H9 (cell line): ENCODE measurements at regions not wholly inside any gene's neighbourhood (a gene's known extent, or its start where the extent isn't known, plus 50 kb on each side); places are given as distances from the start of the nearest gene placed in this dataset.

ENCODE experiments used
- DNase-seq: peaks from one replicate; pipeline ENCODE4 v3.0.0-alpha.2; 2017
- H2AFZ ChIP-seq: one replicate; pipeline ENCODE4 v1.6.1; 2013; ENCODE audit warnings: mild to moderate bottlenecking, low read length, control low read depth, moderate library complexity
- H2AK5ac ChIP-seq: 2 replicates; pipeline ENCODE4 v1.6.1; 2013; ENCODE audit warnings: low read length, control low read depth, mixed read lengths; ENCODE audit not compliant: insufficient read length
- H2BK120ac ChIP-seq: one replicate; pipeline ENCODE4 v1.6.1; 2013; ENCODE audit warnings: low read depth, mild to moderate bottlenecking, low read length, control low read depth, inconsistent platforms; ENCODE audit not compliant: poor library complexity, severe bottlenecking
- H2BK12ac ChIP-seq: 2 replicates; pipeline ENCODE4 v1.6.1; 2013; ENCODE audit warnings: low read length, control low read depth, mixed read lengths, low read depth; ENCODE audit not compliant: insufficient read length
- H2BK15ac ChIP-seq: 2 replicates; pipeline ENCODE4 v1.6.1; 2013; ENCODE audit warnings: low read depth, low read length, control low read depth
- H2BK20ac ChIP-seq: one replicate; pipeline ENCODE4 v1.6.1; 2013; ENCODE audit warnings: low read depth, mild to moderate bottlenecking, low read length, control low read depth, inconsistent platforms; ENCODE audit not compliant: poor library complexity, severe bottlenecking
- H2BK5ac ChIP-seq: 2 replicates; pipeline ENCODE4 v1.6.1; 2013; ENCODE audit warnings: low read length, control low read depth, mixed read lengths; ENCODE audit not compliant: insufficient read length
- H3K14ac ChIP-seq: 2 replicates; pipeline ENCODE4 v1.6.1; 2013; ENCODE audit warnings: low read length, control low read depth; ENCODE audit not compliant: insufficient read depth
- H3K18ac ChIP-seq: 2 replicates; pipeline ENCODE4 v1.6.1; 2013; ENCODE audit warnings: low read depth, mild to moderate bottlenecking, mixed read lengths, low read length, control low read depth; ENCODE audit not compliant: insufficient read length
- H3K23ac ChIP-seq: 2 replicates; pipeline ENCODE4 v1.6.1; 2013; ENCODE audit warnings: low read length, control low read depth, mixed read lengths, low read depth; ENCODE audit not compliant: insufficient read length
- H3K23me2 ChIP-seq: 2 replicates; pipeline ENCODE4 v1.6.1; 2013; ENCODE audit warnings: low read depth, mild to moderate bottlenecking, mixed read lengths, low read length, control low read depth; ENCODE audit not compliant: insufficient read length, poor library complexity, severe bottlenecking
- H3K27ac ChIP-seq: 2 replicates; pipeline ENCODE4 v1.5.1; 2013; ENCODE audit warnings: low read length, control low read depth, mixed read lengths, low read depth; ENCODE audit not compliant: insufficient read length
- H3K27me3 ChIP-seq: 2 replicates; pipeline ENCODE4 v1.6.1; 2013; ENCODE audit warnings: low read length, control low read depth, inconsistent platforms; ENCODE audit not compliant: insufficient read depth
- H3K4ac ChIP-seq: 2 replicates; pipeline ENCODE4 v1.6.1; 2013; ENCODE audit warnings: low read depth, mild to moderate bottlenecking, control low read depth, inconsistent platforms, low read length, moderate library complexity
- H3K4me1 ChIP-seq: 2 replicates; pipeline ENCODE4 v1.6.1; 2013; ENCODE audit warnings: low read length, control low read depth, inconsistent platforms; ENCODE audit not compliant: insufficient read depth
- H3K4me2 ChIP-seq: 2 replicates; pipeline ENCODE4 v1.6.1; 2013; ENCODE audit warnings: low read length, control low read depth, mixed read lengths; ENCODE audit not compliant: insufficient read length, insufficient read depth
- H3K56ac ChIP-seq: 2 replicates; pipeline ENCODE4 v1.6.1; 2013; ENCODE audit warnings: low read depth, mild to moderate bottlenecking, mixed read lengths, low read length, control low read depth; ENCODE audit not compliant: insufficient read length
- H3K79me1 ChIP-seq: 2 replicates; pipeline ENCODE4 v1.6.1; 2013; ENCODE audit warnings: low read depth, mild to moderate bottlenecking, moderate library complexity, low read length, control low read depth, inconsistent platforms; ENCODE audit not compliant: insufficient read depth, poor library complexity, severe bottlenecking
- H3K79me2 ChIP-seq: 2 replicates; pipeline ENCODE4 v1.6.1; 2013; ENCODE audit warnings: low read length, control low read depth, inconsistent platforms; ENCODE audit not compliant: insufficient read depth
- H3K9ac ChIP-seq: 2 replicates; pipeline ENCODE4 v1.6.1; 2013; ENCODE audit warnings: low read length, control low read depth, mixed read lengths; ENCODE audit not compliant: insufficient read length; ENCODE audit errors: extremely low read depth
- H3K9me3 ChIP-seq: one replicate; pipeline ENCODE4 v1.6.1; 2013; ENCODE audit warnings: low read depth, low read length, inconsistent platforms; ENCODE audit not compliant: control insufficient read depth
- H3T11ph ChIP-seq: one replicate; pipeline ENCODE4 v1.6.1; 2013; ENCODE audit warnings: mild to moderate bottlenecking, low read length, control low read depth, inconsistent platforms
- H4K20me1 ChIP-seq: one replicate; pipeline ENCODE4 v1.6.1; 2013; ENCODE audit not compliant: control insufficient read depth, insufficient read length, insufficient read depth
- H4K5ac ChIP-seq: 2 replicates; pipeline ENCODE4 v1.6.1; 2013; ENCODE audit warnings: low read depth, mild to moderate bottlenecking, mixed read lengths, low read length, control low read depth; ENCODE audit not compliant: insufficient read length
- H4K8ac ChIP-seq: replicated peaks from 2 replicates; pipeline ENCODE4 v1.6.1; 2013; ENCODE audit warnings: low read length, control low read depth, mixed read lengths, low read depth; ENCODE audit not compliant: insufficient read length
- H4K91ac ChIP-seq: 2 replicates; pipeline ENCODE4 v1.6.1; 2013; ENCODE audit warnings: low read depth, mild to moderate bottlenecking, moderate library complexity, mixed read lengths, low read length, control low read depth; ENCODE audit not compliant: insufficient read length
- H3K27ac Mint-ChIP-seq, 3 experiments: 2 replicates in 2 of 3; 3 replicates in 1 of 3; pipeline ENCODE4 v1.8.0; 2020 to 2021; ENCODE audit warnings: mixed read lengths in 3 of 3, mild to moderate bottlenecking in 1 of 3, moderate library complexity in 1 of 3
- H3K27me3 Mint-ChIP-seq: 2 replicates; pipeline ENCODE4 v1.8.0; 2021; ENCODE audit warnings: low read depth, mild to moderate bottlenecking, moderate library complexity, mixed read lengths
- H3K36me3 Mint-ChIP-seq, 3 experiments: 2 replicates in 2 of 3; 3 replicates in 1 of 3; pipeline ENCODE4 v1.8.0; 2020 to 2021; ENCODE audit warnings: low read depth in 3 of 3, mixed read lengths in 3 of 3; ENCODE audit not compliant: insufficient read depth in 1 of 3
- H3K4me1 Mint-ChIP-seq, 2 experiments: 2 replicates each; pipeline ENCODE4 v1.8.0; 2020; ENCODE audit warnings: mixed read lengths in 2 of 2
- H3K4me3 Mint-ChIP-seq, 2 experiments: 2 replicates in 1 of 2; 3 replicates in 1 of 2; pipeline ENCODE4 v1.8.0; 2020 to 2021; ENCODE audit warnings: mild to moderate bottlenecking in 2 of 2, mixed read lengths in 2 of 2, moderate library complexity in 1 of 2
- H3K9me3 Mint-ChIP-seq, 2 experiments: 2 replicates in 1 of 2; 3 replicates in 1 of 2; pipeline ENCODE4 v1.8.0; 2020; ENCODE audit warnings: mild to moderate bottlenecking in 2 of 2, mixed read lengths in 2 of 2, moderate library complexity in 1 of 2
- CTCF ChIP-seq: fragments of 200-600 bp; sonication (generic); conservative IDR thresholded peaks from 3 replicates; pipeline ENCODE4 v1.8.0; 2021; ENCODE audit warnings: antibody characterized with exemption, mild to moderate bottlenecking
- WGBS: extraction: QIAGEN DNeasy Blood & Tissue Kit; methylation state at CpG from one replicate; pipeline ENCODE4 v1.1.7; 2013; ENCODE audit warnings: missing lambda C conversion rate, low lambda C conversion rate, mixed read lengths; ENCODE audit not compliant: insufficient read length; ENCODE audit errors: extremely low coverage; 5-methylcytosine and 5-hydroxymethylcytosine counted together

- Histone ChIP-seq H3T11ph (no peak overlapping the region), H3K14ac (no peak overlapping the region), H3K4ac (no peak overlapping the region), H3K79me2 (no peaks in the 10 kb centered on the region), H3K9me3 (no peaks in the 10 kb centered on the region), H3K4me2 (no peak overlapping the region), H2BK120ac (no peak overlapping the region), H2AK5ac (no peak overlapping the region), H3K56ac (no peak overlapping the region), H4K5ac (no peak overlapping the region), H3K23ac (no peak overlapping the region), H3K18ac (no peak overlapping the region), H3K79me1 (no peaks in the 10 kb centered on the region), H4K8ac (no peak overlapping the region), H3K4me1 (no peaks in the 10 kb centered on the region; the same call in 1 of the 2 replicates), H2BK15ac (no peak overlapping the region), H2AFZ (no peak overlapping the region), H2BK5ac (no peak overlapping the region), H2BK12ac (no peak overlapping the region), H3K23me2 (no peaks in the 10 kb centered on the region), H4K91ac (no peak overlapping the region), H3K27me3 (no peaks in the 10 kb centered on the region), H4K20me1 (no peaks in the 10 kb centered on the region), H2BK20ac (no peak overlapping the region), H3K27ac (no peak overlapping the region), H3K9ac (no peak overlapping the region)
- DNase-seq = no peak
- no peak for TF ChIP-seq CTCF
- Mint-ChIP-seq H3K36me3 (no peaks in the 10 kb centered on the region; a peak in 1 of 7 replicates), H3K4me1 (peaks cover 26 to 43% of the 10 kb centered on the region in 2 experiments), H3K4me3 (no peak overlapping the region), H3K27me3 (no peaks in the 10 kb centered on the region), H3K27ac (no peak overlapping the region), H3K9me3 (no peaks in the 10 kb centered on the region)
- no CpG with 5 or more reads among the region's 3 CpGs for WGBS
Measured at GRCh38 chr1:96515430-96515829, 206.2 kb upstream of the PTBP2 start.
